AG04449 (cell line): ENCODE measurements at regions not wholly inside any gene's neighbourhood (a gene's known extent, or its start where the extent isn't known, plus 50 kb on each side); places are given as distances from the start of the nearest gene placed in this dataset.

Source experiments
- CTCF ChIA-PET: fragments of 350-600 bp; formaldehyde crosslinking; extraction: SDS; loops from one replicate; lab custom pipeline; 2021; ENCODE audit warnings: antibody characterized with exemption; lab: Yijun Ruan, JAX
- POLR2A ChIA-PET: fragments of 400-600, 350-600 bp; formaldehyde crosslinking; extraction: SDS; loops from one replicate; lab custom pipeline; 2020; ENCODE audit warnings: antibody characterized with exemption, inconsistent platforms; lab: Yijun Ruan, JAX
- DNase-seq: peaks from one replicate; pipeline ENCODE4 v3.0.0-alpha.2; 2010; ENCODE audit warnings: low read depth, low spot score
- H3K4me3 ChIP-seq: 2 replicates; pipeline ENCODE4 v1.5.1; 2011; ENCODE audit warnings: low read depth, mild to moderate bottlenecking, control low read depth, low read length
- CTCF ChIP-seq: IDR thresholded peaks from one replicate; pipeline ENCODE4 v1.5.1; 2011; ENCODE audit warnings: mild to moderate bottlenecking, moderate library complexity, low read length, control low read depth, inconsistent platforms; ENCODE audit not compliant: insufficient read depth; ENCODE audit errors: missing control alignments

GRCh38 chr13:106752584-106753170 is 184.7 kb upstream of the ARGLU1 start:
- TF ChIP-seq CTCF = no peak
- DNase-seq = no peak
- CTCF ChIA-PET = no interaction called here
- H3K4me3 ChIP-seq = no peak overlapping the region
- POLR2A ChIA-PET = no interaction called here

- POLR2A ChIA-PET = no interaction called here
- TF ChIP-seq CTCF = no peak
- no peak overlapping the region for H3K4me3 ChIP-seq
- no peak for DNase-seq
- CTCF ChIA-PET = no interaction called here
Observed at GRCh38 chr13:106748785-106749184, 180.8 kb upstream of the ARGLU1 start.

- ChIA-PET POLR2A (no interaction called here), CTCF (no interaction called here)
- H3K4me3 ChIP-seq = no peak overlapping the region
- no peak for TF ChIP-seq CTCF
- DNase-seq = no peak
Observed at GRCh38 chr13:106744516-106744915, 176.6 kb upstream of the ARGLU1 start.

GRCh38 chr13:106738186-106738678 is 170.3 kb upstream of the ARGLU1 start:
- H3K4me3 ChIP-seq = no peak overlapping the region
- no peak for DNase-seq
- CTCF ChIA-PET = no interaction called here
- POLR2A ChIA-PET = no interaction called here
- TF ChIP-seq CTCF = no peak

GRCh38 chr13:106736941-106737340 is 169.0 kb upstream of the ARGLU1 start:
- POLR2A ChIA-PET = no interaction called here
- DNase-seq = no peak
- TF ChIP-seq CTCF = no peak

GRCh38 chr13:106734198-106734597 is 166.3 kb upstream of the ARGLU1 start:
- DNase-seq = no peak
- no peak for TF ChIP-seq CTCF
- no peak overlapping the region for H3K4me3 ChIP-seq
- ChIA-PET POLR2A (no interaction called here), CTCF (no interaction called here)

More at GRCh38 chr13:106736941-106737340, 169.0 kb upstream of the ARGLU1 start:
- no peak overlapping the region for H3K4me3 ChIP-seq
- CTCF ChIA-PET = no interaction called here
